ENCODE measurements at regions not wholly inside any gene's neighbourhood (a gene's known extent, or its start where the extent isn't known, plus 50 kb on each side); places are given as distances from the start of the nearest gene placed in this dataset.

- no peaks in the 10 kb centered on the region for H3K36me3 ChIP-seq (ENCODE audit: control insufficient read depth, insufficient read depth, low read length)
- H3K9me3 ChIP-seq (ENCODE audit: control insufficient read depth, low read length): no peaks in the 10 kb centered on the region
- no peaks in the 10 kb centered on the region for H3K27me3 ChIP-seq (ENCODE audit: control insufficient read depth, insufficient read depth, low read length)
- H3K4me1 ChIP-seq (ENCODE audit: control insufficient read depth, insufficient read depth, low read length): peaks cover 4% of the 10 kb centered on the region
- H3K9ac ChIP-seq (ENCODE audit: low read length): no peak overlapping the region
- no peak overlapping the region for H3K4me3 ChIP-seq (ENCODE audit: low read length)
Measured at GRCh38 chr11:69384251-69385143, 90.5 kb downstream of the MYEOV start.

GRCh38 chr11:69385144-69385820 is 91.3 kb downstream of the MYEOV start:
- Histone ChIP-seq H3K9ac (ENCODE audit: low read length) (no peak overlapping the region), H3K4me3 (ENCODE audit: low read length) (no peak overlapping the region), H3K4me1 (ENCODE audit: control insufficient read depth, insufficient read depth, low read length) (peaks cover 4% of the 10 kb centered on the region), H3K9me3 (ENCODE audit: control insufficient read depth, low read length) (no peaks in the 10 kb centered on the region), H3K27me3 (ENCODE audit: control insufficient read depth, insufficient read depth, low read length) (no peaks in the 10 kb centered on the region), H3K36me3 (ENCODE audit: control insufficient read depth, insufficient read depth, low read length) (no peaks in the 10 kb centered on the region)

- H3K36me3 ChIP-seq (ENCODE audit: control insufficient read depth, insufficient read depth, low read length): no peaks in the 10 kb centered on the region
- H3K9ac ChIP-seq (ENCODE audit: low read length): no peak overlapping the region
- H3K27me3 ChIP-seq (ENCODE audit: control insufficient read depth, insufficient read depth, low read length): no peaks in the 10 kb centered on the region
- no peak overlapping the region for H3K4me3 ChIP-seq (ENCODE audit: low read length)
- H3K4me1 ChIP-seq (ENCODE audit: control insufficient read depth, insufficient read depth, low read length): peaks cover 4% of the 10 kb centered on the region
- H3K9me3 ChIP-seq (ENCODE audit: control insufficient read depth, low read length): no peaks in the 10 kb centered on the region
Measured at GRCh38 chr11:69385832-69386427, 92.0 kb downstream of the MYEOV start.

- Histone ChIP-seq H3K4me1 (ENCODE audit: control insufficient read depth, insufficient read depth, low read length) (peaks cover 4% of the 10 kb centered on the region), H3K4me3 (ENCODE audit: low read length) (no peak overlapping the region), H3K27me3 (ENCODE audit: control insufficient read depth, insufficient read depth, low read length) (no peaks in the 10 kb centered on the region), H3K36me3 (ENCODE audit: control insufficient read depth, insufficient read depth, low read length) (no peaks in the 10 kb centered on the region), H3K9me3 (ENCODE audit: control insufficient read depth, low read length) (no peaks in the 10 kb centered on the region), H3K9ac (ENCODE audit: low read length) (no peak overlapping the region)
Measured at GRCh38 chr11:69386594-69387408, 92.8 kb downstream of the MYEOV start.

- Histone ChIP-seq H3K4me1 (ENCODE audit: control insufficient read depth, insufficient read depth, low read length) (peaks cover 4% of the 10 kb centered on the region), H3K9me3 (ENCODE audit: control insufficient read depth, low read length) (no peaks in the 10 kb centered on the region), H3K9ac (ENCODE audit: low read length) (no peak overlapping the region), H3K27me3 (ENCODE audit: control insufficient read depth, insufficient read depth, low read length) (no peaks in the 10 kb centered on the region), H3K36me3 (ENCODE audit: control insufficient read depth, insufficient read depth, low read length) (no peaks in the 10 kb centered on the region), H3K4me3 (ENCODE audit: low read length) (no peak overlapping the region)
Measured at GRCh38 chr11:69387409-69387885, 93.5 kb downstream of the MYEOV start.

GRCh38 chr11:69388210-69388609 is 93.3 kb upstream of the LINC01488 start:
- H3K36me3 ChIP-seq (ENCODE audit: control insufficient read depth, insufficient read depth, low read length): no peaks in the 10 kb centered on the region
- H3K9me3 ChIP-seq (ENCODE audit: control insufficient read depth, low read length): no peaks in the 10 kb centered on the region
- no peaks in the 10 kb centered on the region for H3K27me3 ChIP-seq (ENCODE audit: control insufficient read depth, insufficient read depth, low read length)
- peaks cover 4% of the 10 kb centered on the region for H3K4me1 ChIP-seq (ENCODE audit: control insufficient read depth, insufficient read depth, low read length)
- no peak overlapping the region for H3K9ac ChIP-seq (ENCODE audit: low read length)
- H3K4me3 ChIP-seq (ENCODE audit: low read length): no peak overlapping the region

- H3K9me3 ChIP-seq (ENCODE audit: control insufficient read depth, low read length): no peaks in the 10 kb centered on the region
- H3K36me3 ChIP-seq (ENCODE audit: control insufficient read depth, insufficient read depth, low read length): no peaks in the 10 kb centered on the region
- H3K9ac ChIP-seq (ENCODE audit: low read length): no peak overlapping the region
- no peak overlapping the region for H3K4me3 ChIP-seq (ENCODE audit: low read length)
- no peaks in the 10 kb centered on the region for H3K27me3 ChIP-seq (ENCODE audit: control insufficient read depth, insufficient read depth, low read length)
- peaks cover 4% of the 10 kb centered on the region for H3K4me1 ChIP-seq (ENCODE audit: control insufficient read depth, insufficient read depth, low read length)
Measured at GRCh38 chr11:69388661-69389060, 92.8 kb upstream of the LINC01488 start.

GRCh38 chr11:69390561-69390960 is 90.9 kb upstream of the LINC01488 start:
- Histone ChIP-seq H3K36me3 (ENCODE audit: control insufficient read depth, insufficient read depth, low read length) (no peaks in the 10 kb centered on the region), H3K9me3 (ENCODE audit: control insufficient read depth, low read length) (no peaks in the 10 kb centered on the region), H3K27me3 (ENCODE audit: control insufficient read depth, insufficient read depth, low read length) (no peaks in the 10 kb centered on the region), H3K9ac (ENCODE audit: low read length) (no peak overlapping the region), H3K4me1 (ENCODE audit: control insufficient read depth, insufficient read depth, low read length) (peaks cover 4% of the 10 kb centered on the region), H3K4me3 (ENCODE audit: low read length) (no peak overlapping the region)

GRCh38 chr11:69391192-69392103 is 90.0 kb upstream of the LINC01488 start:
- no peak overlapping the region for H3K4me3 ChIP-seq (ENCODE audit: low read length)
- H3K9me3 ChIP-seq (ENCODE audit: control insufficient read depth, low read length): no peaks in the 10 kb centered on the region
- H3K4me1 ChIP-seq (ENCODE audit: control insufficient read depth, insufficient read depth, low read length): peaks cover 4% of the 10 kb centered on the region
- H3K27me3 ChIP-seq (ENCODE audit: control insufficient read depth, insufficient read depth, low read length): no peaks in the 10 kb centered on the region
- no peaks in the 10 kb centered on the region for H3K36me3 ChIP-seq (ENCODE audit: control insufficient read depth, insufficient read depth, low read length)
- no peak overlapping the region for H3K9ac ChIP-seq (ENCODE audit: low read length)

GRCh38 chr11:69392104-69392653 is 89.3 kb upstream of the LINC01488 start:
- peaks cover 4% of the 10 kb centered on the region for H3K4me1 ChIP-seq (ENCODE audit: control insufficient read depth, insufficient read depth, low read length)
- H3K9ac ChIP-seq (ENCODE audit: low read length): no peak overlapping the region
- no peaks in the 10 kb centered on the region for H3K9me3 ChIP-seq (ENCODE audit: control insufficient read depth, low read length)

More at GRCh38 chr11:69392104-69392653, 89.3 kb upstream of the LINC01488 start:
- Histone ChIP-seq H3K4me3 (ENCODE audit: low read length) (no peak overlapping the region), H3K27me3 (ENCODE audit: control insufficient read depth, insufficient read depth, low read length) (no peaks in the 10 kb centered on the region), H3K36me3 (ENCODE audit: control insufficient read depth, insufficient read depth, low read length) (no peaks in the 10 kb centered on the region)

All from mucosa of stomach (tissue), 1 donor.